ENCODE measurements at regions not wholly inside any gene's neighbourhood (a gene's known extent, or its start where the extent isn't known, plus 50 kb on each side); places are given as distances from the start of the nearest gene placed in this dataset.

- WGBS, 2 donors: 79 to 85% methylated on average over 5 of the region's 5 CpGs
- intact Hi-C loops (cut with DNase I; ENCODE audit: low total_unique reads): no loop called here
- no peaks in the 10 kb centered on the region for H3K9me3 ChIP-seq
- DNase-seq: peak; percentile 56
- H3K27me3 ChIP-seq: no peaks in the 10 kb centered on the region
- TF ChIP-seq CTCF (IDR thresholded peaks at IDR 0.05) (no peak), POLR2A (IDR thresholded peaks at IDR 0.05) (no peak)
- peaks cover 4% of the 10 kb centered on the region for H3K4me1 ChIP-seq
- H3K36me3 ChIP-seq (ENCODE audit: low read depth, missing control alignments): no peaks in the 10 kb centered on the region
- no peak overlapping the region for H3K27ac ChIP-seq
- H3K4me3 ChIP-seq: no peak overlapping the region
Measured at GRCh38 chr6:21536280-21536766, 57.2 kb upstream of the SOX4 start.

- intact Hi-C loops (cut with DNase I; ENCODE audit: low total_unique reads): no loop called here
- Histone ChIP-seq H3K4me3 (no peak overlapping the region), H3K27ac (no peak overlapping the region), H3K9me3 (no peaks in the 10 kb centered on the region), H3K4me1 (peaks cover 4% of the 10 kb centered on the region), H3K36me3 (ENCODE audit: low read depth, missing control alignments) (no peaks in the 10 kb centered on the region), H3K27me3 (no peaks in the 10 kb centered on the region)
- no peak for DNase-seq
- TF ChIP-seq POLR2A (IDR thresholded peaks at IDR 0.05) (no peak), CTCF (IDR thresholded peaks at IDR 0.05) (no peak)
- WGBS, 2 donors: 40 to 57% methylated on average over 2 of the region's 2 CpGs
Measured at GRCh38 chr6:21537637-21538036, 55.9 kb upstream of the SOX4 start.

GRCh38 chr6:21538186-21538798 lies 55.3 kb upstream of the SOX4 start:
- Histone ChIP-seq H3K27ac (no peak overlapping the region), H3K9me3 (no peaks in the 10 kb centered on the region)
- 63 to 71% methylated on average over 5 of the region's 5 CpGs for WGBS, 2 donors

GRCh38 chr6:21539621-21540100 lies 53.9 kb upstream of the SOX4 start:
- DNase-seq: no peak
- intact Hi-C loops (cut with DNase I; ENCODE audit: low total_unique reads): no loop called here
- TF ChIP-seq CTCF (IDR thresholded peaks at IDR 0.05) (no peak), POLR2A (IDR thresholded peaks at IDR 0.05) (no peak)
- H3K27me3 ChIP-seq: no peaks in the 10 kb centered on the region
- H3K4me3 ChIP-seq: no peak overlapping the region
- WGBS, 2 donors: 67 to 75% methylated on average over 4 of the region's 4 CpGs
- H3K27ac ChIP-seq: no peak overlapping the region
- no peaks in the 10 kb centered on the region for H3K9me3 ChIP-seq
- no peaks in the 10 kb centered on the region for H3K36me3 ChIP-seq (ENCODE audit: low read depth, missing control alignments)
- H3K4me1 ChIP-seq: peaks cover 4% of the 10 kb centered on the region

More at GRCh38 chr6:21538186-21538798, 55.3 kb upstream of the SOX4 start:
- H3K27me3 ChIP-seq: no peaks in the 10 kb centered on the region
- intact Hi-C loops (cut with DNase I; ENCODE audit: low total_unique reads): no loop called here
- no peak for DNase-seq
- no peaks in the 10 kb centered on the region for H3K36me3 ChIP-seq (ENCODE audit: low read depth, missing control alignments)
- H3K4me3 ChIP-seq: no peak overlapping the region
- H3K4me1 ChIP-seq: peaks cover 4% of the 10 kb centered on the region
- TF ChIP-seq CTCF (IDR thresholded peaks at IDR 0.05) (no peak), POLR2A (IDR thresholded peaks at IDR 0.05) (no peak)
